DND-41 (cell line): ENCODE measurements at regions not wholly inside any gene's neighbourhood (a gene's known extent, or its start where the extent isn't known, plus 50 kb on each side); places are given as distances from the start of the nearest gene placed in this dataset.

Source experiments
- CTCF ChIP-seq: IDR thresholded peaks from 2 replicates; pipeline ENCODE4 v1.5.1; 2012; ENCODE audit warnings: borderline replicate concordance, low read length, moderate library complexity, mild to moderate bottlenecking; ENCODE audit not compliant: poor library complexity, severe bottlenecking; ENCODE audit errors: extremely low read depth
- EZH2 ChIP-seq: IDR thresholded peaks from 3 replicates; pipeline ENCODE4 v1.6.1; 2012; ENCODE audit warnings: borderline replicate concordance, low read depth, mild to moderate bottlenecking, moderate library complexity, low read length, inconsistent platforms; ENCODE audit not compliant: severe bottlenecking

- no peak for TF ChIP-seq CTCF
- TF ChIP-seq EZH2: no peak
Measured at GRCh38 chr20:39719293-39719692, 757.1 kb downstream of the DHX35 start.
